Keratinocyte (primary cell): ENCODE measurements at regions not wholly inside any gene's neighbourhood (a gene's known extent, or its start where the extent isn't known, plus 50 kb on each side); places are given as distances from the start of the nearest gene placed in this dataset.
"Not testable (repeated sequence)": the region's sequence is repeated elsewhere in the genome, so short reads cannot be mapped to it uniquely, and the experiment has no call there.

Experiments used
- DNase-seq: peaks from one replicate; pipeline ENCODE4 v3.0.0-alpha.2; 2011; ENCODE audit warnings: low read depth, missing footprints, low spot score
- FAIRE-seq: peaks from 2 replicates; lab custom pipeline; 2011; peaks lifted over from hg19 to GRCh38; lab: Jason Lieb, UNC
- H2AFZ ChIP-seq: 2 replicates; pipeline ENCODE4 v1.6.0; 2012; ENCODE audit warnings: low read length, control low read depth, inconsistent platforms; ENCODE audit not compliant: control insufficient read depth
- H3K27ac ChIP-seq: 2 replicates; pipeline ENCODE4 v1.5.1; 2011; ENCODE audit warnings: low read length; ENCODE audit not compliant: control insufficient read depth, insufficient read depth
- H3K27me3 ChIP-seq: 3 replicates; pipeline ENCODE4 v1.6.0; 2011; ENCODE audit warnings: low read length; ENCODE audit not compliant: control insufficient read depth, insufficient read depth; ENCODE audit errors: extremely low read depth
- H3K36me3 ChIP-seq, 2 experiments: 2 replicates in 1 of 2; 3 replicates in 1 of 2; pipeline ENCODE4 v1.5.1; 2011; ENCODE audit warnings: low read length in 2 of 2, mild to moderate bottlenecking in 1 of 2; ENCODE audit not compliant: control insufficient read depth in 2 of 2, insufficient read depth in 2 of 2; ENCODE audit errors: extremely low read depth in 1 of 2
- H3K4me1 ChIP-seq: 3 replicates; pipeline ENCODE4 v1.5.1; 2011; ENCODE audit warnings: low read length; ENCODE audit not compliant: control insufficient read depth, insufficient read depth; ENCODE audit errors: extremely low read depth
- H3K4me2 ChIP-seq: 3 replicates; pipeline ENCODE4 v1.6.0; 2011; ENCODE audit warnings: low read depth, low read length; ENCODE audit not compliant: control insufficient read depth, insufficient read depth; ENCODE audit errors: extremely low read depth
- H3K4me3 ChIP-seq, 3 experiments: fragments of 200-600 bp in 1 of 3; sonication (generic) in 1 of 3; 2 replicates in 2 of 3; 3 replicates in 1 of 3; pipeline ENCODE4 v1.5.1; 2011 to 2016; ENCODE audit warnings: low read length in 3 of 3, mild to moderate bottlenecking in 3 of 3, control low read depth in 2 of 3, inconsistent platforms in 1 of 3, low read depth in 1 of 3, mixed read lengths in 1 of 3, mixed run types in 1 of 3, moderate library complexity in 1 of 3; ENCODE audit not compliant: control insufficient read depth in 2 of 3, insufficient read depth in 2 of 3; ENCODE audit errors: extremely low read depth in 1 of 3
- H3K79me2 ChIP-seq: 2 replicates; pipeline ENCODE4 v1.6.0; 2012; ENCODE audit warnings: low read length; ENCODE audit not compliant: control insufficient read depth, insufficient read depth
- H3K9ac ChIP-seq: 3 replicates; pipeline ENCODE4 v1.6.0; 2011; ENCODE audit warnings: low read length; ENCODE audit not compliant: control insufficient read depth, insufficient read depth; ENCODE audit errors: extremely low read depth
- H3K9me1 ChIP-seq: 3 replicates; pipeline ENCODE4 v1.6.0; 2011; ENCODE audit warnings: low read length; ENCODE audit not compliant: control insufficient read depth, insufficient read depth; ENCODE audit errors: extremely low read depth
- H3K9me3 ChIP-seq: 2 replicates; pipeline ENCODE4 v1.5.1; 2012; ENCODE audit warnings: low read depth, low read length; ENCODE audit not compliant: control insufficient read depth
- H4K20me1 ChIP-seq: 3 replicates; pipeline ENCODE4 v1.6.0; 2011; ENCODE audit warnings: low read length; ENCODE audit not compliant: control insufficient read depth, insufficient read depth; ENCODE audit errors: extremely low read depth
- EZH2 ChIP-seq: IDR thresholded peaks from one replicate; pipeline ENCODE4 v1.6.1; 2012; ENCODE audit warnings: inconsistent platforms, mild to moderate bottlenecking, low read length, moderate library complexity
- dilution Hi-C: fragments of 300-500 bp; cut with MboI; formaldehyde crosslinking; loops from one replicate; pipeline ENCODE4 v1.7.0; 2020; ENCODE audit warnings: low sequenced_read_pairs; ENCODE audit not compliant: extremely low pct_ligation_motif_present
- TF ChIP-seq, protein P1 (sequence below), 3 experiments: IDR thresholded peaks in 1 of 3; conservative IDR thresholded peaks in 1 of 3; optimal IDR thresholded peaks in 1 of 3; 2 replicates in 2 of 3; 3 replicates in 1 of 3; pipeline versions ENCODE3 to v1.5.1; 2011; ENCODE audit warnings: low read length in 3 of 3, mild to moderate bottlenecking in 3 of 3, moderate library complexity in 2 of 3, control low read depth in 1 of 3, inconsistent platforms in 1 of 3; ENCODE audit not compliant: insufficient read depth in 2 of 3; ENCODE audit errors: extremely low read depth in 1 of 3

DNA sequence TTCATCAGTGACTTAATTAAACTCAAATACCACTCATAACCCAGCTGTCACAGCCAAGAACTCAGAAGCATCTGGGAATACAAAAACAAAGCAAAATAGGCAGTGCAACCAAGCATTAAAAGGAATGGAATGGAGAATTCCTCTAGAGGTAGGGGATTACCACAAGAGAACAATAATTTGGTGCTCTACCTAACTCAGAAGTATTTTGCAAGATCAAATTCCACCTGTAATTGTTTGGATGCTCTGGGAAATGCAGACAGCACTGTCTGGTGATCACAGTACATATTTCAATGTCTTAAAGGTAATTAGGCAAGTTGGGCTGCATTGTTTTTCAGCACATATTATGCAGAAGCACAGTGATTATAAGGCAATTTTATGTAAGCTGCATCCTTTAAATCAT, 547.5 kb downstream of the TRAM1L1 start:
- Histone ChIP-seq H3K36me3 (no peaks in the 10 kb centered on the region), H3K27ac (no peak overlapping the region), H3K4me3 (no peak overlapping the region), H3K4me1 (no peaks in the 10 kb centered on the region), H3K9me1 (no peaks in the 10 kb centered on the region), H3K9ac (no peak overlapping the region), H2AFZ (no peak overlapping the region), H3K9me3 (no peaks in the 10 kb centered on the region), H4K20me1 (no peaks in the 10 kb centered on the region), H3K79me2 (no peaks in the 10 kb centered on the region), H3K4me2 (no peak overlapping the region), H3K27me3 (no peaks in the 10 kb centered on the region)
- DNase-seq = no peak
- dilution Hi-C loops = no loop called here
- TF ChIP-seq, protein P1, sequence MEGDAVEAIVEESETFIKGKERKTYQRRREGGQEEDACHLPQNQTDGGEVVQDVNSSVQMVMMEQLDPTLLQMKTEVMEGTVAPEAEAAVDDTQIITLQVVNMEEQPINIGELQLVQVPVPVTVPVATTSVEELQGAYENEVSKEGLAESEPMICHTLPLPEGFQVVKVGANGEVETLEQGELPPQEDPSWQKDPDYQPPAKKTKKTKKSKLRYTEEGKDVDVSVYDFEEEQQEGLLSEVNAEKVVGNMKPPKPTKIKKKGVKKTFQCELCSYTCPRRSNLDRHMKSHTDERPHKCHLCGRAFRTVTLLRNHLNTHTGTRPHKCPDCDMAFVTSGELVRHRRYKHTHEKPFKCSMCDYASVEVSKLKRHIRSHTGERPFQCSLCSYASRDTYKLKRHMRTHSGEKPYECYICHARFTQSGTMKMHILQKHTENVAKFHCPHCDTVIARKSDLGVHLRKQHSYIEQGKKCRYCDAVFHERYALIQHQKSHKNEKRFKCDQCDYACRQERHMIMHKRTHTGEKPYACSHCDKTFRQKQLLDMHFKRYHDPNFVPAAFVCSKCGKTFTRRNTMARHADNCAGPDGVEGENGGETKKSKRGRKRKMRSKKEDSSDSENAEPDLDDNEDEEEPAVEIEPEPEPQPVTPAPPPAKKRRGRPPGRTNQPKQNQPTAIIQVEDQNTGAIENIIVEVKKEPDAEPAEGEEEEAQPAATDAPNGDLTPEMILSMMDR (optimal IDR thresholded peaks at IDR 0.05 in 1 of 3, IDR thresholded peaks at IDR 0.05 in 1 of 3, conservative IDR thresholded peaks at IDR 0.05 in 1 of 3; ENCODE audit: extremely low read depth in 1 of 3, insufficient read depth in 2 of 3, low read length in 3 of 3) = no peak
- TF ChIP-seq EZH2 = no peak
- no peak for FAIRE-seq

DNA sequence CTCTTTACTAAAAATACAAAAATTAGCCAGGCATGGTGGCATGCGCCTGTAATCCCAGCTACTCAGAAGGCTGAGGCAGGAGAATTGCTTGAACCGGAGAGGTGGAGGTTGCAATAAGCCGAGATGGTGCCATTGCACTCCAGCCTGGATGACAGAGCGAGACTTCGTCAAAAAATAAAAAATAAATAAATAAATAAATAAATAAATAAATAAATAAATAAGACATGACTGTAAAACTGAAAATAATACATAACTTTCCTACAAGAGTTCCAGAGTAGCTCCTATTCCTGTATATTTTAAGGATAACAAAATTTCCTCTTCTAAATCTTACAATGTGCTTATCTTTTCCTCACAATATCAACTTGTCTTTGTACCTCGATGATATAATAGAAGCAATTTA, 549.4 kb downstream of the TRAM1L1 start:
- DNase-seq, H3K9me1 ChIP-seq, dilution Hi-C loops, H3K36me3 ChIP-seq, H4K20me1 ChIP-seq, H3K4me2 ChIP-seq, H3K27me3 ChIP-seq, H3K9ac ChIP-seq, H3K4me3 ChIP-seq, H3K9me3 ChIP-seq, H3K79me2 ChIP-seq, H2AFZ ChIP-seq, H3K27ac ChIP-seq, FAIRE-seq, H3K4me1 ChIP-seq: not testable (repeated sequence)

DNA sequence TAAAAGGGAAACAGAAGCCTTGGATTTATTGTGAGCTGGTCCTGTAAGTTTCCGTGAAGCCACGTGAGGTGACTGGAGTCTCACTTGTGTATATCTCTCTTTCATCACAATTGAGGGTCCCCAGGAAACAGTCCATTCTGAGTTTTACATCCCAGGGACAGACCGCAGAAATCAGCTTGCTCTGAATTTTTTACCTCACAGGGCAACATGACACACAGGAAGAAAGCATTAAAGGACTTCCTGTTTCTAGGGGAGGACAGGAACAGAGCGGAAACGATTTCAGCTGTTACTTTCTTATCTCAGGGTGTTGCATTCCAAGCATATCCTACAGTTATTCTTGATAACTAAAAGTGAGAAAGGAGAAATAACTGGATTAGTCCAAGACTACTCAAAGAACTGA, 553.5 kb downstream of the TRAM1L1 start:
- dilution Hi-C loops = no loop called here
- TF ChIP-seq, protein P1 (optimal IDR thresholded peaks at IDR 0.05 in 1 of 3, IDR thresholded peaks at IDR 0.05 in 1 of 3, conservative IDR thresholded peaks at IDR 0.05 in 1 of 3; ENCODE audit: extremely low read depth in 1 of 3, insufficient read depth in 2 of 3, low read length in 3 of 3) = no peak
- TF ChIP-seq EZH2 = no peak
- no peak for FAIRE-seq

More for the DNA sequence above, 553.5 kb downstream of the TRAM1L1 start:
- no peaks in the 10 kb centered on the region for H3K9me1 ChIP-seq
- no peak overlapping the region for H2AFZ ChIP-seq
- H4K20me1 ChIP-seq = no peaks in the 10 kb centered on the region
- H3K4me3 ChIP-seq = no peak overlapping the region
- H3K27ac ChIP-seq = no peak overlapping the region
- no peaks in the 10 kb centered on the region for H3K4me1 ChIP-seq
- H3K9ac ChIP-seq = no peak overlapping the region
- H3K9me3 ChIP-seq = no peaks in the 10 kb centered on the region
- no peak overlapping the region for H3K4me2 ChIP-seq
- H3K27me3 ChIP-seq = no peaks in the 10 kb centered on the region
- no peaks in the 10 kb centered on the region for H3K36me3 ChIP-seq
- DNase-seq = no peak
- H3K79me2 ChIP-seq = no peaks in the 10 kb centered on the region
